ENCODE measurements at regions not wholly inside any gene's neighbourhood (a gene's known extent, or its start where the extent isn't known, plus 50 kb on each side); places are given as distances from the start of the nearest gene placed in this dataset.

GRCh38 chr5:91493086-91493485 lies 110.0 kb upstream of the ARRDC3 start:
- no peaks in the 10 kb centered on the region for H3K27me3 Mint-ChIP-seq (ENCODE audit: low read depth)
- no peaks in the 10 kb centered on the region for H3K36me3 Mint-ChIP-seq
- no peak for TF ChIP-seq CDX4 (CRISPR knock-in tag; IDR thresholded peaks at IDR 0.05; ENCODE audit: borderline replicate concordance)
- no peak for TF ChIP-seq MLX (CRISPR knock-in tag; IDR thresholded peaks at IDR 0.05)
- no peaks in the 10 kb centered on the region for H3K9me3 Mint-ChIP-seq
- ChIA-PET CTCF (no interaction called here), POLR2A (no interaction called here)
- ATAC-seq (no peak), DNase-seq (ENCODE audit: low spot score) (no peak)
- peaks cover 13% of the 10 kb centered on the region for H3K4me1 Mint-ChIP-seq
- no peak overlapping the region for H3K4me3 Mint-ChIP-seq
- H3K27ac Mint-ChIP-seq, result no peak overlapping the region

GRCh38 chr5:91491229-91491628 lies 108.1 kb upstream of the ARRDC3 start:
- Mint-ChIP-seq H3K27me3 (ENCODE audit: low read depth) (no peaks in the 10 kb centered on the region), H3K9me3 (peaks cover 8% of the 10 kb centered on the region), H3K36me3 (peaks cover 3% of the 10 kb centered on the region; the same call in 1 of the 2 replicates), H3K4me3 (no peak overlapping the region), H3K4me1 (peaks cover 25% of the 10 kb centered on the region), H3K27ac (no peak overlapping the region)
- CTCF ChIA-PET, result interaction anchor here (0.8 kb wide), 1 partner anchor 72 kb away, joined by 3 read pairs; no protein-coding TSS in a partner anchor
- no peak for ATAC-seq
- POLR2A ChIA-PET, result interaction anchor here (0.7 kb wide), 1 partner anchor 739 kb away, joined by 5 read pairs; no protein-coding TSS in a partner anchor
- no peak for DNase-seq (ENCODE audit: low spot score)
- no peak for TF ChIP-seq SOX15 (CRISPR knock-in tag; IDR thresholded peaks at IDR 0.05)
- no peak for TF ChIP-seq E2F1 (CRISPR knock-in tag; IDR thresholded peaks at IDR 0.05)
- TF ChIP-seq OVOL2 (CRISPR knock-in tag; IDR thresholded peaks at IDR 0.05; ENCODE audit: borderline replicate concordance), result no peak
- TF ChIP-seq TP53 (CRISPR knock-in tag; IDR thresholded peaks at IDR 0.05), result no peak
- TF ChIP-seq ARID4B (CRISPR knock-in tag; IDR thresholded peaks at IDR 0.05; ENCODE audit: borderline replicate concordance), result no peak
- no peak for TF ChIP-seq CBFB (CRISPR knock-in tag; IDR thresholded peaks at IDR 0.05; ENCODE audit: low read depth)
- TF ChIP-seq ZBTB21 (CRISPR knock-in tag; IDR thresholded peaks at IDR 0.05; ENCODE audit: borderline replicate concordance), result no peak
- TF ChIP-seq ZBTB43 (CRISPR knock-in tag; IDR thresholded peaks at IDR 0.05), result no peak
- no peak for TF ChIP-seq CREB1 (CRISPR knock-in tag; IDR thresholded peaks at IDR 0.05)
- TF ChIP-seq FOXP4 (CRISPR knock-in tag; IDR thresholded peaks at IDR 0.05), result no peak
- TF ChIP-seq SMAD3 (CRISPR knock-in tag; IDR thresholded peaks at IDR 0.05; ENCODE audit: borderline replicate concordance), result no peak
- TF ChIP-seq SP1 (CRISPR knock-in tag; conservative IDR thresholded peaks at IDR 0.05), result no peak
- no peak for TF ChIP-seq FOXP1 (CRISPR knock-in tag; IDR thresholded peaks at IDR 0.05; ENCODE audit: borderline replicate concordance)
- no peak for TF ChIP-seq AR (CRISPR knock-in tag; IDR thresholded peaks at IDR 0.05)
- TF ChIP-seq CREM (CRISPR knock-in tag; IDR thresholded peaks at IDR 0.05), result no peak
- no peak for TF ChIP-seq ATF6 (CRISPR knock-in tag; IDR thresholded peaks at IDR 0.05)
- no peak for TF ChIP-seq TEAD1 (CRISPR knock-in tag; IDR thresholded peaks at IDR 0.05)
